ENCODE measurements at regions not wholly inside any gene's neighbourhood (a gene's known extent, or its start where the extent isn't known, plus 50 kb on each side); places are given as distances from the start of the nearest gene placed in this dataset.

GRCh38 chr4:108398316-108398715 lies 222.1 kb upstream of the RPL34 start:
- no peak for DNase-seq

GRCh38 chr4:108397850-108398249 lies 222.5 kb upstream of the RPL34 start:
- no peak for DNase-seq

- no peak for DNase-seq
These were observed 223.4 kb upstream of the RPL34 start for GRCh38 chr4:108396900-108397497.

DNA sequence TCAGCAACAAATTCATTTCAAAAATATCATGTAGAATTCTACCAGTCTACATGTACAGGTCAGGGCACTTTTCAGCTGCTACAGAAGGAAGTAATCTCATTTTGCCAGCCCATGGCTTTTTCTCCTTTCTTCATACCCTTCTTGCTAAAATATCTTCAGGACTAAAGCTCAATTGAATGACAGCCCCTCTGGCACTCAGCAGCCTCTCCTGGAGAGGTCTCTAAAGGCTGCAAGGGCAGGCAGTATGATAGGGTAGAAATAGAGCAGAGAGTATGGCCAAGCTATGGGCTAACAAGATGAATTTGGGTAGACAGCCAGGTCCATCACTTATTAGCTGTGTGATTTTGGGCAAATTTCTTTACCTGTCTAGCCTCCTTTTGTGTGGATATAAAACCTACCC lies 224.6 kb upstream of the RPL34 start:
- no peak for DNase-seq

GRCh38 chr4:108393890-108394472 lies 225.2 kb upstream of the LEF1 start:
- DNase-seq = no peak

DNA sequence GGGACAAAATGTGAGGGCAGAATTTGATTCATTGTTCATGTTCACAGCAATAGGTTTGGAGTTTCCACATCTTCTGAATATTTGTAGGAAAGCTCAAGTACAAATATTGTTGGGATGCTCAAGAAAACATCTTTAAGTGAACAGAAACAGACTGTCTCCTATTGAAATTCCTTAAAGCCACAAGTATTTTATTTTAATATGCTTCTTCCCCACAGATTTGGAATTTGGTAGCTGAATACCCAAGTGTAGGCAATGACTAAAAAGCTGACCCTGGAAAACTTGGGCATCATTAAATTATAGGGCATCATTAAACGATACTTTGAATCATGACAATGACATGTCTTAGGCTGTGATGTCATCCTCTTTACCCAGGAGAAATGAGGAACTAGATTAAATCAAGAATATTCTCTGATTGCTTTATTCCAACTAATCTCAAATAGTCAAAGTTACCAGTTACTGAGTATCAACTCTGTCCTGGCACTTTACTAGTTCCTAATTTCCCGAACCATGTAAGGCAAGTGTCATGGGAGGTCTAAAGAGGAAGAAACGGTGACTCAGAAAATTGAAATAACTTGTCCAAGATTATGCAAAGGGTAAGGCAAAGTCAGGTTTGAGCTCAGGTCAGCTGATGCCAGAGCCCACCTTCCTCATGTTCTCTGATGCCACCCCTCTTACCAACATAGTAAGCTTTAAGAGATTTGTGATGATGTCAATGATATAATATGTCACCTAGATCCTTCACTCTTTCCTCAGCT lies 223.1 kb upstream of the LEF1 start:
- no peak for DNase-seq

DNA sequence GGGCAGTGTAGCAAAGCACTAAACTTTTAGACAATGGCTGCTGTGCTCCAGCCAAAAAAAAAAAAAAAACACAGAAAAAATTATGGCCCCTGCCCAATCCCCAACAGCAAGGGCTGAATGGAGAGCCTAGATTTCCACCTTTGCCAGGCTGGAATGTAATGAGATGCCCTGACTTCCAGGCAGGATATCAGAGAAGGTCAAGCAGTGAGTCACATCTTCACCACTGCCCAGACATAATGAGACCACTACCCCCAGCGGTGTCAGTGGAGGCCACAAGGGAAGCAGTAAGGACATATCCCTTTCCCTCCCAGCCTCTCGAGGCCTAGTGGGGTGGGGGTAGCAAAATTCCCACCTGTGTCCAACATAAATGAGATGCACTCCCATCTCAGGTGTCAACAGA lies 216.3 kb upstream of the LEF1 start:
- no peak for DNase-seq

DNA sequence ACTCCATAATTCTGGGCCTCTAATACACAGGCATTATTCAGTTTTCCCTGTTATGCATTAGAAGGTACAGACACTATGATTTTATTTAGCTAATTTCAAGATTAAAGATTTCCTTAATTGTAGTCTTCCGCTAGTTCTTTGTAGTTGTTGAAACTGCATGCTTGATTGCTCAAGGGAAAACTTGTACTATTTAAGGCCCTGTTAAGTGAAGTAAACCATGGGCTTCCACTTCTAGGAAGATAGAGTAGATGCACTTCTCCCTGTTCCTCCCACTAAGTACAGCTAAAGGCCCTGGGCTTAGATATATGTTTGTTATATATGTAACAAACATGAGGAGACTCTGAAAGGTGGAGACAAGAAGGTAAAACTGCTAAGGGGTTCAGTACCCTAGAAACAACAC lies 215.8 kb upstream of the LEF1 start:
- no peak for DNase-seq

GRCh38 chr4:108383157-108383556 lies 214.4 kb upstream of the LEF1 start:
- DNase-seq = no peak

- no peak for DNase-seq
These were observed 214.0 kb upstream of the LEF1 start for GRCh38 chr4:108382751-108383150.

GRCh38 chr4:108378164-108378563 lies 209.4 kb upstream of the LEF1 start:
- DNase-seq = no peak

DNA sequence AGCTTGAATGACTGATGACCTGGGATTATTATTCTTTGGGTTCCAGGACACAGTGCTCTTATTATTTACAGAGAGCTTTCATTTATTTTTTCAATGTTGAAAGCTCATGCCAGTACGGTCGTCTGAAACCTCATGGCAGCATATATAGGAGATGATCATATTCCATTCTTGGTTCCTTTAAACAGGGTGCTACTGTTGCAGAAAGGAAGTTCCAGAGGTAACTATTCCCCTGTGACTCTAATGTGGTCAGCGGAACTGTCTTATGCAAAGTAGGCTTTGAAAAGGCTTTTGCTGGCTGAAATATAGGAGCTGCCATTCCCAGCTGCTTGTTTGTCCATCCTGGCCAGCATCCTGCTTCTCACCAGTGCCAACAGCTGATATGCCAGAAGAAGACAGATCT lies 208.3 kb upstream of the LEF1 start:
- DNase-seq = no peak

GRCh38 chr4:108375434-108375833 lies 206.7 kb upstream of the LEF1 start:
- DNase-seq = no peak

DNA sequence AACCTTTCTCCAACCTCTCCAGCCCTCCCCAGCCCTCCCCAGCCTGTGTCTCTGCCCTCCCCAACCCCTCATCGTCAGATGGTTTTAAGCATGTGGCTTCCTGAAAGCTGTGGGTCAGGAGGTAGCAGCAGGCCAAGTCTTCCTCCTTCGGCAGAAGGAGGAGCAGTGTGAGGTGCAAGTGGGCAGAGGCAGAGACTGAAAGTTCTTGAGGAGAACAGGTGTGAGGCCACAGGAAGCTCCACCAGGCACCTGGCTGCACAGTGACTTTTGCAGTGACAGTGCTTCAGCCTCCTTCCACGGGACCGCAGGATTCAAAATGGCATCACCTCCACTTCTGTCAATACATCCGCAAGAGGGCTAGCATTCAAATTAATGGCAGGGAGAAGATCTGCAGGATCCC lies 203.9 kb upstream of the LEF1 start:
- DNase-seq = no peak

DNA sequence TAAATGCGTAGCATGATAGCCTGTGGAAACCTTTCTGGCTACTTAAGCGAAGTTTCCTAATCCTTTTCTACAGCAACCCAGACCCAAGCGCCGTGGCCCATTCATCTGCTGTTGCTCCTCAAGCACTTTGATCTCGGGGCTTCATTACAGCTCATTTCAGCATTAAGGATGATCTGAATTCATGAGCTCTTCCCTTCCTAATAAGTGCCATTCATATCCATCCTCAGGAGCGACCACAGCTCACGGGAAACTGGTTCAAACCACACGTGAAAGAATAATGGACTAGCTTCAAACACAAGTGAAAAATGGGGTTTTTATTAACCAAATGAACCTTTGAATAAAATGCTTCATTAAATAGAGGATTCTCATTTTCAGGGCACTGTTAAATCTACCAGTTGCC lies 202.6 kb upstream of the LEF1 start:
- no peak for DNase-seq

DNA sequence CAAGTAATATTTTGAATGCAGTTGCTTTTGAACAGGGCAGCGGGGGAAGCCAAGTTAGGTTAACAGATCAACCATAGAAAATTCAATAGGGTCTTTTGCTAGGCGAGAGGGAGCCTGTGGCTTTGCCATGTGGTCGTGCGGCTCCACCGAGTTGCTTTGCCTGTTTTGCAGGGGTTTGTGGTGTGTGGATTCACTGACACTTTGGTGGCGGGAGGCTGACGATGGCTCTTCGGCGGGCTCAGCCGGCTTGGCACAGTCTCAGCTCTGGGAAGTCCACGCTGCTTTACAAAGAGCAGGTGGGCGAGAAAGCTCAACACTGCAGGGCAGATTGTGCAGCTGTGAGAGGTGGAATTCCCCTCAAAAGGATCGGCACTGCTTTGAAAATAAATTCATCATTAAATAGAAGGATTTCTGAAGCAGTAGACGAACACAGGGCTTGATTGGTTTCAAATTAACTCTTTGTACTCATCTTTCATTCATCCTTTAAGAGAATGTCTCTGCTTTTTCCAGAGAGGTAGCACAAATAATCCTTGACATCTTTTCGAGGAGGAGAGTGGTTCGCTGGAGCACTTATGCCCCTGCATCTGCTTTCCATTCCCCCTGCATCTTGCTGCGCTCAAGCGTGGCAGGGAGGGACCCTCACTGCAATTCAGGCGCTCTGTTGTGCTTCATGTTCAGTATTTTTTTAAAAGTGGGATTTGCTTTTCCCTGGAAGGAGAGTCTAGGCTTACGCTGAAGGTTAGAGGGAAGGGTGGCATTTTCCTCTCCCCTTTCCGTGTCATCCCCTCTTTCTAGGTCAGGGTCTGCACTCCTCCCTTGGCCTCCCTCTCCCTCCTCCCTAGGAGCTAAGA lies 201.8 kb upstream of the LEF1 start:
- DNase-seq = peak in 1 of 2 experiments; percentile 32

GRCh38 chr4:108369035-108369655 lies 200.4 kb upstream of the LEF1 start:
- no peak for DNase-seq

DNA sequence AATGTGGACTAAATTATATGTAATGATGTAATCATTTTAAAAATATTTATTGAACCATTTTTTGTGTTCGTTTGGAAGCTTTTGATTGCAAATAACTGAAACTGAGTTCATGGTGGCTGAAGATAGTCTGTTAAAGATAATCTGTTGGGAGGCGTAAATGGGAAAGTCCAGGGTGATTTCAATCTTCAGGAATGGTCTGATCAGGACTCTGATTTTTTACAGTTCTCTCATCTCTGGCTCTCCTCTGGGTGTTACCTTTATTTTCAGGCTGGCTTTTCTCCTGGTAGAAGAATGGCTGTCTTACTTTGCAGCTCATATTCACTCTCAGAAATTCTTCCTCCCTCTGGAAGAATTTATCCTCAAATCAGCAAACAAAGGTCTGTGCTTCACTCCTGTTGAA lies 199.0 kb upstream of the LEF1 start:
- no peak for DNase-seq

GRCh38 chr4:108366716-108367115 lies 198.0 kb upstream of the LEF1 start:
- no peak for DNase-seq

- no peak for DNase-seq
These were observed 196.8 kb upstream of the LEF1 start for GRCh38 chr4:108365551-108365950.

GRCh38 chr4:108361886-108362285 lies 193.2 kb upstream of the LEF1 start:
- DNase-seq = no peak

DNA sequence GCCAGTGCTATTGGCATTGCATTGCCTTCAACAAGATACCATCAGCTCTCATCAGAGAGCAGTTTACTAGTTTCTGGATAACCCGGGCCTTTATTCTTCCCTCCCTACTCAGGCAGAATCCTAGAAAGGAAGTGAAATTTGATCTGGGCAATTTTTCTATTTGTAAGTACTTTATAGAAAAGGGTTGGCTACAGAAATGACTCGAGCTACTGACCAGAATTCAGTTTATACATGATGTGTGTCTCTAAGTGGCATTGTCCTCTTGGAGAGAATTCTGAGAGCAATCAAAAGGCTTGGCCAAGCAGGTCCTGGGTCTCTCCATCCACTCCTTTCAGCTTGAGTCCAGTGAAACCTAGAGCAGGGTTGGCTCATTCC lies 192.7 kb upstream of the LEF1 start:
- DNase-seq = no peak

GRCh38 chr4:108360754-108361445 lies 192.2 kb upstream of the LEF1 start:
- DNase-seq = no peak

Measured in SHP77 (cell line).